Trophoblast cell (in vitro differentiated cells and primary cell): ENCODE measurements at regions not wholly inside any gene's neighbourhood (a gene's known extent, or its start where the extent isn't known, plus 50 kb on each side); places are given as distances from the start of the nearest gene placed in this dataset.
"Not testable (repeated sequence)": the region's sequence is repeated elsewhere in the genome, so short reads cannot be mapped to it uniquely, and the experiment has no call there.

Experiments used
- DNase-seq, 2 donors: peaks; one replicate each; pipeline ENCODE4 v3.0.0-alpha.2; 2016
- H2AFZ ChIP-seq: 2 replicates; pipeline ENCODE4 v1.6.1; 2013; ENCODE audit warnings: low read length, moderate library complexity, mild to moderate bottlenecking; ENCODE audit not compliant: insufficient read depth, poor library complexity
- H2AK5ac ChIP-seq: 2 replicates; pipeline ENCODE4 v1.6.1; 2013; ENCODE audit warnings: mild to moderate bottlenecking, low read length
- H2BK120ac ChIP-seq: 2 replicates; pipeline ENCODE4 v1.6.1; 2013; ENCODE audit warnings: low read length, mild to moderate bottlenecking, moderate library complexity; ENCODE audit not compliant: insufficient read depth, poor library complexity
- H2BK12ac ChIP-seq: 2 replicates; pipeline ENCODE4 v1.6.1; 2013; ENCODE audit warnings: mild to moderate bottlenecking, low read length, moderate library complexity
- H2BK5ac ChIP-seq: 2 replicates; pipeline ENCODE4 v1.6.1; 2013; ENCODE audit warnings: low read length, low read depth, moderate library complexity, mild to moderate bottlenecking; ENCODE audit not compliant: poor library complexity
- H3K14ac ChIP-seq: 2 replicates; pipeline ENCODE4 v1.6.1; 2013; ENCODE audit warnings: mild to moderate bottlenecking, low read length
- H3K18ac ChIP-seq: 2 replicates; pipeline ENCODE4 v1.6.1; 2013; ENCODE audit warnings: mild to moderate bottlenecking, low read length
- H3K23ac ChIP-seq: 2 replicates; pipeline ENCODE4 v1.6.1; 2013; ENCODE audit warnings: low read length
- H3K27ac ChIP-seq: 2 replicates; pipeline ENCODE4 v1.5.1; 2013; ENCODE audit warnings: low read depth, mild to moderate bottlenecking, inconsistent platforms, low read length, moderate library complexity
- H3K27me3 ChIP-seq: 2 replicates; pipeline ENCODE4 v1.6.1; 2013; ENCODE audit warnings: inconsistent platforms, mild to moderate bottlenecking, low read length, moderate library complexity; ENCODE audit not compliant: insufficient read depth
- H3K36me3 ChIP-seq, 2 experiments: 1 replicate in 1 of 2; 2 replicates in 1 of 2; pipeline ENCODE4 v1.6.1; 2013; ENCODE audit warnings: low read length in 2 of 2, mild to moderate bottlenecking in 2 of 2, moderate library complexity in 1 of 2; ENCODE audit not compliant: insufficient read depth in 2 of 2, control insufficient read depth in 1 of 2
- H3K4ac ChIP-seq: 2 replicates; pipeline ENCODE4 v1.6.1; 2013; ENCODE audit warnings: low read depth, mild to moderate bottlenecking, low read length, moderate library complexity
- H3K4me1 ChIP-seq, 2 experiments: 1 replicate in 1 of 2; 2 replicates in 1 of 2; pipeline ENCODE4 v1.6.1; 2013; ENCODE audit warnings: low read length in 2 of 2, mild to moderate bottlenecking in 2 of 2, moderate library complexity in 1 of 2; ENCODE audit not compliant: insufficient read depth in 2 of 2, control insufficient read depth in 1 of 2
- H3K4me2 ChIP-seq: 2 replicates; pipeline ENCODE4 v1.6.1; 2013; ENCODE audit warnings: inconsistent platforms, mild to moderate bottlenecking, low read length, moderate library complexity
- H3K4me3 ChIP-seq: 2 replicates; pipeline ENCODE4 v1.5.1; 2013; ENCODE audit warnings: mild to moderate bottlenecking, low read depth, low read length, inconsistent platforms
- H3K79me1 ChIP-seq: one replicate; pipeline ENCODE4 v1.6.1; 2013; ENCODE audit warnings: low read length
- H3K79me2 ChIP-seq: 2 replicates; pipeline ENCODE4 v1.6.1; 2013; ENCODE audit warnings: low read length, mild to moderate bottlenecking; ENCODE audit not compliant: control insufficient read depth, insufficient read depth, poor library complexity
- H3K9ac ChIP-seq: 2 replicates; pipeline ENCODE4 v1.6.1; 2013; ENCODE audit warnings: mild to moderate bottlenecking, low read length
- H3K9me3 ChIP-seq: 2 replicates; pipeline ENCODE4 v1.6.1; 2013; ENCODE audit warnings: low read depth, mild to moderate bottlenecking, control low read depth, inconsistent platforms, low read length; ENCODE audit not compliant: insufficient read depth
- H4K12ac ChIP-seq: 2 replicates; pipeline ENCODE4 v1.6.1; 2013; ENCODE audit warnings: low read depth, mild to moderate bottlenecking, low read length, moderate library complexity
- H4K8ac ChIP-seq: 2 replicates; pipeline ENCODE4 v1.6.1; 2013; ENCODE audit warnings: low read depth, mild to moderate bottlenecking, low read length, moderate library complexity
- H4K91ac ChIP-seq: one replicate; pipeline ENCODE4 v1.6.1; 2013; ENCODE audit warnings: low read depth, mild to moderate bottlenecking, low read length, moderate library complexity
- WGBS: extraction: QIAGEN DNeasy Blood & Tissue Kit; methylation state at CpG from one replicate; pipeline ENCODE4 v1.1.7; 2013; ENCODE audit warnings: missing lambda C conversion rate; ENCODE audit not compliant: insufficient read length, insufficient coverage; ENCODE audit errors: extremely low coverage; 5-methylcytosine and 5-hydroxymethylcytosine counted together

GRCh38 chr3:53436828-53437227, 57.6 kb upstream of the CACNA1D start:
- Histone ChIP-seq H2BK12ac (no peak overlapping the region), H3K79me1 (no peaks in the 10 kb centered on the region), H2AFZ (no peak overlapping the region), H4K91ac (no peak overlapping the region), H2BK120ac (no peak overlapping the region), H3K27ac (no peak overlapping the region), H3K9ac (no peak overlapping the region), H3K4me2 (no peak overlapping the region), H3K14ac (no peak overlapping the region), H3K23ac (no peak overlapping the region), H3K4ac (no peak overlapping the region), H3K36me3 (no peaks in the 10 kb centered on the region), H3K9me3 (no peaks in the 10 kb centered on the region), H3K4me1 (no peaks in the 10 kb centered on the region), H3K4me3 (no peak overlapping the region), H4K8ac (no peak overlapping the region), H3K18ac (no peak overlapping the region), H3K27me3 (no peaks in the 10 kb centered on the region), H2BK5ac (no peak overlapping the region), H4K12ac (no peak overlapping the region), H3K79me2 (no peaks in the 10 kb centered on the region), H2AK5ac (no peak overlapping the region)
- no peak for DNase-seq
- WGBS: no CpG with 5 or more reads among the region's 4 CpGs

DNA sequence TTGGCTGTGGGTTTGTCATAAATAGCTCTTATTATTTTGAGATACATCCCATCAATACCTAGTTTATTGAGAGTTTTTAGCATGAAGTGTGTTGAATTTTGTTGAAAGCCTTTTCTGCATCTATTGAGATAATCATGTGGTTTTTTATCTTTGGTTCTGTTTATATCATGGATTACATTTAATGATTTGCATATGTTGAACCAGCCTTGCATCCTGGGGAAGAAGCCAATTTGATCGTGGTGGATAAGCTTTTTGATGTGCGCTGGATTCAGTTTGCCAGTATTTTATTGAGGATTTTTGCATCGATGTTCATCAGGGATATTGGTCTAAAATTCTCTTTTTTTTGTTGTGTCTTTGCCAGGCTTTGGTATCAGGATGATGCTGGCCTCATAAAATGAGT, 51.5 kb upstream of the CACNA1D start:
- H2AFZ ChIP-seq, H4K12ac ChIP-seq, H3K4me1 ChIP-seq, H3K9me3 ChIP-seq, H3K23ac ChIP-seq, H3K27ac ChIP-seq, H2BK5ac ChIP-seq, DNase-seq, H3K4ac ChIP-seq, H3K9ac ChIP-seq, H4K8ac ChIP-seq, H3K14ac ChIP-seq, H2BK120ac ChIP-seq, H3K36me3 ChIP-seq, H4K91ac ChIP-seq, H3K4me2 ChIP-seq, H3K79me2 ChIP-seq, H2BK12ac ChIP-seq, H3K18ac ChIP-seq, H2AK5ac ChIP-seq, H3K27me3 ChIP-seq, H3K4me3 ChIP-seq, H3K79me1 ChIP-seq: not testable (repeated sequence)
- WGBS: no CpG with 5 or more reads among the region's 3 CpGs
